GM18909 (cell line): ENCODE measurements at regions not wholly inside any gene's neighbourhood (a gene's known extent, or its start where the extent isn't known, plus 50 kb on each side); places are given as distances from the start of the nearest gene placed in this dataset.
A peak's percentile ranks its signal among the peaks of the same experiment; 100 is the strongest.
"Not testable (repeated sequence)": the region's sequence is repeated elsewhere in the genome, so short reads cannot be mapped to it uniquely, and the experiment has no call there.

Experiments
- ATAC-seq: cut with Tn5 transposase; IDR thresholded peaks from one replicate; pipeline ENCODE4 v1.9.1; 2021; ENCODE audit warnings: mild to moderate bottlenecking; ENCODE audit not compliant: unreplicated experiment, poor library complexity

DNA sequence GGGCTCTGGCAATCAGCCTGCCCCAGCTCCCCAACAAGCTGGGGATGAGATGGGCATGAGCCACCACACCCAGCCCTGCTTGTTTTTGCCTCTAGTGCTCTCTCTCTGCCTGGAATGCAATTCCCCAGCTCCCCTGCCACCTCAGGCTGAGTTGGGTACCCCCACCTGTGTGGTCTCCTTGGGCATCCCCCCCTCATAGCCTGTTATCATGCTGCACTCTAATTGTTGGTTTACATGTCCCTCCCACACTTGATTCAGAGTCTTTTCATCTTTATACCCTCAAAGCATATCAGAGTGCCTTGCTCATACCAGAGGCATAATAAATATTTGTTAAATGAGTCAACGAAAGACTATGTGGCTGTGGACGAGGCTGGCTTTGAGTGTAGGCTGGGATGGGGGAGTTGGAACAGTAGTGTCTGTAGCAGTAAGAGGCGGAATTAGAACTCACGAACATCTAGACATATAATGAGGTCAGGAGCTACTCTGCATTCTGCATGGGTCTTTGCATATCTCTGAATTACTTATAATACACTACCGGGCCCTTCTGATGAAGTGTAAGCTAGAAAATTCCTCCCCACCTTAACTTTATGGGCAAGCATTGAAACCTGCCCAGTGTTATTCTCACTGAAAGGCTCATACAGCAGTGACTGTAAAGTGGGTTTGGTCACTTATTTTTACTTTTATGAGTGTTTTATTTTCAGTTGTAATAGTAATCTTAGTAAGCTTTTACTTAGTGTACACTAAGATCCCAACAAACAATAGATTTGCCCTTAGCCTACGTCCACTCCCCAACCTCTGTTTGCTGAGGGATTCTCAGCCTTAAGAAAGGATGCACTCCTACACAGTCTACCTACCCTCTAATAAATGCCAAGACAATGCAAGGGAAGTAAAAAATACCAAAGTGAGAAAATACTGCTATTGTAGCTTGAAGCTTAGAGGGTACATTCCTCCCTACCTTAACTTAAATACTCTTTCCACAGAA lies 58.7 kb downstream of the EDN1 start:
- no peak for ATAC-seq

DNA sequence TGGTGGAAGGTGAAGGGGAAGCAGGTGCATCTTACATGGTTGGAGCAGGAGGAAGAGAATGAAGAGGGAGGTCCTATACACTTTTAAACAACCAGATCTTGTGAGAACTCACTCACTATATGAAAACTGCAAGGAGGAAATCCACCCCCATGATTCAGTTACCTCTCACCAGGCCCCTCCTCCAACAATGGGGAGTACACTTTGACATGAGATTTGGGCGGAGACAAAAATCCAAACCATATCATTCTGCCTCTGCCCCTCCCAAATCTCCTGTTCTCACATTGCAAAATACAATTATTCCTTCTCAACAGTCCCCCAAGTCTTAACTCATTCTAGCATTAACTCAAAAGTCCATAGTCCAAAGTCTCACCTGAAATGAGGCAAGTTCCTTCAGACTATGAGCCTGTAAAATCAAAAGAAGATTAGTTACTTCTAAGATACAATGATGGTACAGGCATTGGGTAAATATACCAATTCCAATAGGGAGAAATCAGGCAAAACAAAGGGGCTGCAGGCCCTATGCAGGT lies 60.5 kb downstream of the EDN1 start:
- ATAC-seq, result no peak

DNA sequence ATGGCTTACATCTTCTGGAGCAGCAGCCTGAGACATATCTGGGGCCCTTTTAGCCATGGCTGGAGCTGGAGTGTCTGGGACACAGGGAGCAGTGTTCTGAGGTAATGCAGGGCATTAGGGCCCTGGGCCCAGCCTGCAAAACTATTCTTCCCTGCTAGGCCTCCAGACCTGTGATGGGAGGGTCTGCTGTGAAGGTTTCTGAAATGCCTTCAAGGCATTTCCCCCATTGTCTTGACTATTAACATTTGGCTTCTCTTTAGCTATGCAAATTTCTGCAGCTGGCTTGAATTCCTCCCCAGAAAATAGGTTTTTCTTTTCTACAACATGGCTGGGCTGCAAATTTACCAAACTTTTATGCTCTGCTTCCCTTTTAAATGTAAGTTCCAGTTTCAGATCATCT lies 61.5 kb downstream of the EDN1 start:
- no peak for ATAC-seq

DNA sequence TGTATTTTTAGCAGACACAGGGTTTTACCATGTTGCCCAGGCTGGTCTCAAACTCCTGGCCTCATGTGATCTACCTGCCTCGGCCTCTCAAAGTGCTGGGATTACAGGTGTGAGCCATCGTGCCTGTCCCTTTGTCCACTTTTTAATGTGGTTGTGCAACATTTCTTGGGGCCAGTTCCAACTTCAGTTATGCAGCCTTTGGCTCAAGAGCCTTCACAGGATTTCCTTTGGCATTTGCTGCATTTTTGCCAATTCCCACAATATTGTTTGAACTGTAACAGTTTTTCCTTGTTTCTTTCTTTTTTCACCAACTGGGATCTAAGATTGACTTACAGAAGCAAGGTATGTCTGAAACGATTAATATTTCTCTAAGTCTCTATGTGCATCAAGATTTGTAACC lies 63.6 kb downstream of the EDN1 start:
- no peak for ATAC-seq

DNA sequence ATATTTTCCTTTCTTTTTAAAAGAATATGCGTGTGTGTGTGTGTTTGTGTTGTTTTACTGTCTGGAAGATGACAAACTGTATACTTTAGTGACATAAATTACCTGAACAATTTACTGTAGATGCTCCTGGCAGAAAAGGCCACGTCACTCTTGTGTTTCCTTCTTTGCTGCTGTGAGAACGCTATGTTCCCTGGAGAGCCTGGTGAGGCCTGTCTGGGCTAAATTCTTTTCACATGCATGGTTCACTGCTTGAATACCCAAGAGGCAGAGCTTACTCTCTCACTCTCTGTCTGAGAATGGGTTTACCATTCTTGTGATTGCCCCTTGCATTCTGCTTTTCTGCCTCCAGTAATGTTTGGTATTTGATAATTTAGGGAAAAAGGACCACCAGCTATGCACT lies 64.3 kb downstream of the EDN1 start:
- no peak for ATAC-seq

DNA sequence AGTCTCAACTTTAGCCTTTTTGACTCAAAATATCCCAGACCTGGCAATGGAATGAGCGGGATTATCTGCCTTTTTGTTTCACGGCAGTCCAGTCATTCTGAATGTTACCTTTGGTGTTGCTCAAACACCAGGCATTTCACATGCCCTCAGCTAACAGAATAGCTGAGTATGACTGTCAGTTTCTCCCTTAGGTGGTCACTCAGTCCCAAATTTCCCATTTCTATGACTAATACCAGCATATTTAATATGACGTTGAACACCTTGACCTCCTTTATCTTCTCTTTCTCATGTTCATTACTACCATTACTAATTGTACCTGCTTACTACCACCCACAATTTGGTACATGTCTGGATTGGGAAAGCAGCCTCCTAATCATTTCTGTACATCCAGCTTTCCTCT lies 65.2 kb downstream of the EDN1 start:
- ATAC-seq, result no peak

DNA sequence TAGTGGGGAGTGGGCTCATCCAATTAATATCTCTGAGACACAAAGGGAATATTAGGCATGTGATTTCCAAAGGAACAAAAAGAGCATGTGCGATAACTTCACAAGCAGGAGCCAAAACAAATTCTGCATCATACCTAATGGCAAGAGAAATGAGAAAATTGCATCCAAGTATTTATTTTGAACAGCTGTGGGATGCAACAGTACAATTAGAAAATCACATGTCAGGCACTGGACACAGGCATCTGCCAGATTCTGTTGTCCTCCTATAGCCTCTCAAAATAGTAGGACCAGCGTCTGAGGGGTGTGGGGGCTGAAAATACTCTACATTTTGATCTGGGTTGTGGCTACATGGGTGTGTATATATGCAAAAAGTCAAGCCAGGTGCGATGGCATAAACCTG lies 66.3 kb downstream of the EDN1 start:
- no peak for ATAC-seq

DNA sequence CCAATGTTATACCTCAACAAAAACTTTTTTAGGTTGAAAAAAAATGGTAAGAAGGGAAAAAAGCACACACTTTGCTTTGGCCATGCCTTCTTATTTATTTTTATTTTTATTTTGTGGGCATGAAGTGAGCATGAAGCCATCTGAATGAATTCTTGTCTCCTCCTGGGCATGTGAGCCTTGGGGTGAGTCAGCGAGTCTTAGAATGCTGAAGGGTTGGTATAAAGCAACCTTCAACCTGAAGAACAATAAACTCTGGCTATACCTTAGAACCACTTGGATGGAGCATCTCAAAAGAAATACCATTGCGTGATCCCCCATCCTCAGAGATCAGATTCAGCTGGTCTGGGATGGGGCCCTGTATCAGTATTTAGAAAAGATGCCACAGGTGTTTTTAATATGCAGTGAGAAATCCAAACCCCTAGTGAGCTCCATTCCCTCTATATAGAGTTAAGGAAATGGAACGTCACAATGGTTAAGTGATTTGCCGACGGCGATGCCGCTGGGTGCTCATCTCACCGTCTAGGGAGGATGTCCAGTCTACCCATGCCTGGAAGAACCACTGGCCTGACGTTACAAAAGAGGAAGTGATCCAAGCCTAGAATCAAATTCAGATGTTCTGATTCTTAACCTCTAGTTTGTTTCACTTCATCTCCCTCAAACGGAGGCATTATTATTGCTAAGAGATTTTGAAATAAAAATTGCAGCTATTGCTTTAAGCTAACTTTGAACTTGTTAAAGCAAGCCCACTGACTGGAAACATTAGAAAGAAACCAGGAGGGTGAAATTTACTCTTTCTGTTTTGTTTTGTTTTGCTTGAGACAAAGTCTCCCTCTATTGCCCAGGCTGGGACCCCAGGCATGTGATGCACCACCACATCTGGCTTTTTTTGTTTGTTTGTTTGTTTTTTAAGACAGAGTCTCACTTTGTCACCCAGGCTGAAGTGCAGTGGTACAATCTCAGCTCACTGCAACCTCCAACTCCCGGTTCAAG lies 67.1 kb downstream of the EDN1 start:
- ATAC-seq, result peak; percentile 79

DNA sequence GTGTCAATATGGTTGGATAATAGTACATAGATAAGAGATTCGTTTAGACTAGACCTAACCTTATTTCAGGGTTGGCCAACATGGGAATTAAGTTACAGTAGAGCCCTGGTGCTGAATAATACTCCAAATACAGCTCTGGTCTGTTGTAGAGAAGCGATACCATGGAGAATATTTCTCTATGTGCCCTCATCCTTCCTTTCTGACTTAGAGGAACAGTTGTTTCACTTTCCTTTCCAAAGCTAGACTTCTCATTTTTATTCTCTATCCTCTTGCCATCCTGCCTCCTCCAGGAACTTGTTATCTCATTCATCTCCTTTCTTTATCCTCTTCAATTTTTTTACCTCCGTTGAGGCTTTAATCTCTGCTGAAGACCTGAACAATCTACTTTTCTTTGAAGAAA lies 68.9 kb downstream of the EDN1 start:
- no peak for ATAC-seq

DNA sequence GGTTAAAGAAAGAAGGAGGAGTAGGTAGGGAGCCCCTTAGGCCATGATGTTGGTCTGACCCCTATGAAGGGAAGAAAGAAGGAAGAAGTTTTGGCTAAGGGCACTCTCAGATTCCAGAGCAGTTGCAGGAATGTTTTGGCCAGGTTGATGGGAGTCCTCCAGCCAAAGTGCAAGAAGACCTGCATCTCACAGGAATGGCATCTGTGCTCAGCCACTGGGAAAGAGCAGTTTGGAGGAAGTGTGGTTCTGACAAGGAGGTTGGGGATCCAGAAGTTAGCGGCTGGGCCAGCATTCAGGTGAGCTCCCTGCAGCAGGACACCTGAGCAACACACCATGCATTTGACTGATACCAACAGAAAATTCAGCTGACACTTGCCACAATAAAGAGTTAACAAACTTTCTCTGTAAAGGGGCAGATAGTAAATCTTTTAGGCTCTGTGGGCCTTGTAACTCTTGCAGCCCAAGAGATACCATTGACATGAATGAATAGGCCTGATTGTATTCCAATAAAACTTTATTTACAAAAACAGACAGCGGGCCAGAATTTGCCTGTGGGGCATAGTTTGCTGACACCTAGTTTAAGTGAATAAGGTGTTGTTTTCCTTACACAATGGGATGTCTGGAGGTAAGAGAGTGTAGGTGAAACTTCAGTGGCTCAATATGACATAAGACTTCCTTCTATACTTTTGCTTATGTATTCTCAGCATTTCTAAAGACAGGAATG lies 71.0 kb downstream of the EDN1 start:
- ATAC-seq, result no peak

DNA sequence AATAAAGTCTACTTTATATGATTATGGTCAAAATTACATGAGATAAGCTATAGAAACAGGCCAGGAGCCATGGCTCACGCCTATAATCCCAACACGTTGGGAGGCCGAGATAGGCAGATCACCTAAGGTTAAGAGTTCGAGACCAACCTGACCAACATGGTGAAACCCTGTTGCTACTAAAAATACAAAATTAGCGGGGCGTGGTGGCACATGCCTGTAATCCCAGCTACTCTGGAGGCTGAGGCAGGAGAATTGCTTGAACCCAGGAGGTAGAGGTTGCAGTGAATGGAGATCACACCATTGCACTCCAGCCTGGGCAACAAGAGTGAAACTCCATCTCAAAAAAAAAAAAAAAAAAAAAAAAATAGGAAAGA lies 73.1 kb downstream of the EDN1 start:
- ATAC-seq, result not testable (repeated sequence)

DNA sequence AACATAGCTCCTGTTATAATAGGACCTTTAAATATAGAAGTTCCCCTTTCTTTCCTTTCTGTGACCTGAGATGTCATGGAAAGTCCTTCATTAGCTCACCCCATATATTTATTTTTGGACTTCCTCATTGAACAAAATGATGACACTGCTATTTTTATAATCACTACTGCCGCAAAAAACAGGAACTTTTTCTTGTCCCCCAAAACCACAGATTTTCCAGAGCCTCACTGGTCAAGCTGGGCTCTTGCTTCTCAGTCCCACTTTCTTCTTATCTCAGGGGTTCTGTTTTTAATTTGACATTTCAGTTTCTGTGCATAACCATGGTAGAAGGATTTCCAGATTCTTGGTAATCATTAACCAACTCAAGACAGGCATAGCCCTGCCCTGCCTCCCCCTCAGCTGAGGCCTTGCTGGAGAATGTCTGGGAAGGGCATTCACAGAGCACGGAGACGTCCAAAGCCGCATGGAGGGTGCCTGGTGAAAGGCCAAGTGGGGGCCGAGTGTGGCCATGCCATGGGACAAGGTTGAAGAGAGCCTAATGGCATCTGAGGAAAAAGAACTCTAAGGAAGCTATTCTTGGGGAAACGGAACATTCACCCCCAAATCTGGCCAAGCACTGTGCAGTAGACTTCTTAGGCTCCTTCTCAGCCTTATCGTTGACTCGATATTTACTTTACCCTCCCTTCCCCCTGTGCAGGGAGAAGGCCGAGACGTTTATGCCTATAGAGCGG lies 73.7 kb downstream of the EDN1 start:
- peak; percentile 79 for ATAC-seq

DNA sequence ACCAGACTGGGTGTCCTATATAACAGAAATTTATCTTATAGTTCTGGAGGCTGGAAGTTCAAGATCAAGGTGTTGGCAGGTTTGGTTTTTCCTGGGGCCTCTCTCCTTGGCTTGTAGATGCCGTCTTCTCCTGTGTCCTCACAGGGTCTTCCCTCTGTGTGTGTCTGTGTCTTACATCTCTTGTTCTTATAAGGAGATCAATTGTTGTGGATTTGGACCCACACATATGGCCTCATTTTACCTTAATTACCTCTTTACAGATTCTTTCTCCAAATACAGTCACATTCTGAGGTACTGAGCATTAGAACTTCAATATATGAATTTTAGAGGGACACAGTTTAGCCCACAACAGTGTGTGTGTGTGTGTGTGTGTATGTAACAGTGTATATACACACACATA lies 74.5 kb downstream of the EDN1 start:
- ATAC-seq, result no peak

DNA sequence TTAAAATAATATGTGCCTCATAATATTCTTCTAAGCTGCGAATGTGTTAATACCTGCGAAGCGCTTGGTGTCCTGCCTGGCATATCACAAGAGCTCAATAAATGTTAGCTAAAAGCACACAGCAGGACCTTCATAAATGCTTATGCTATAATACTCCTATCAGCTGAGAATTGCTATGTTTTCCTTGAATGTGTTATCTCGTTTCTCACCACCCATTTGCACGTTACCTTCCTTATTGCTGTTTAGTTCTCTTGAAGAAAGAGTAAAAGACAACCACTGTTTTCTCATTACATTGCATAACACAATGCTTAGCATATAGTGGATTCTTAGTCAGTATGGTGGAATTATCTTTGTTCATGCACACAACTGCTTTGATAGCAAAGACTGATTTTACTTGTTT lies 76.6 kb downstream of the EDN1 start:
- no peak for ATAC-seq

DNA sequence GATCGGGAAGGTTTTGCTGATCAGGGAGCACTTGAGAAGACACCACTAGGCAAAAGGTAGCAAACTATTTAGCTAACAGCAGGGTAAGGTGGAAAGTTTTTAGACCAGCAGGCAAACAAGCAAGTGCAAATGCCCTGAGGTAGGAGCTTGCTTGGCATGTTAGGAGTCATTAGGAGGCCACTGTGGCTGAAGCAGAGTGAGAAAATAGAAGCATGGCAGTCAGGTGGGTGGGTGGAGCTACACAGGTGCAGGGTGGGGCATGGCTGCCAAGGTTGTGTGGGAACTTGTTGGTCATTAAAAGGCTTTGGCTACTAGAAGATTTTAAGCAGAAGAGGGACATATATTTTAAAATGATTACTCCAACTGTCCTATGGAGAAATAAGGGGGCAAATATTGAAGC lies 77.3 kb downstream of the EDN1 start:
- ATAC-seq, result no peak

DNA sequence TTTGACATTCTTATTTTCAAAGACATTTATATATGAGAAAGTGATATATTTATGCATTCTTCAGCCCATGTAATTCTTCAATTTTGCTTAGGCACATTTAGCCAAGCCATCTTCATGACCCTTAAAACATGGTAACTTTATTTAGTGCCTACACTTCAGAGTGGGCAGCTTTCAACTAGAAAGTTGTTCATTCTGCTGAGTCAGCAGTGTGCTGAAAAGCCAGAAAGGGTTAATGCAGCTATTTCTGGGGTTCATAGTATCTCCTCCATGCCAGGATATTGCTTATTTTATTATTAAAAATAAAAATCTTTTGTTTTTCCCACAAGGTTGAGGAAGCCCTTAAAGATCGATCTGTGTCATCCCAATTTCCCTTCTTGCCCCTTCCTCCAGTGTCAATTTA lies 79.2 kb downstream of the EDN1 start:
- ATAC-seq, result no peak

DNA sequence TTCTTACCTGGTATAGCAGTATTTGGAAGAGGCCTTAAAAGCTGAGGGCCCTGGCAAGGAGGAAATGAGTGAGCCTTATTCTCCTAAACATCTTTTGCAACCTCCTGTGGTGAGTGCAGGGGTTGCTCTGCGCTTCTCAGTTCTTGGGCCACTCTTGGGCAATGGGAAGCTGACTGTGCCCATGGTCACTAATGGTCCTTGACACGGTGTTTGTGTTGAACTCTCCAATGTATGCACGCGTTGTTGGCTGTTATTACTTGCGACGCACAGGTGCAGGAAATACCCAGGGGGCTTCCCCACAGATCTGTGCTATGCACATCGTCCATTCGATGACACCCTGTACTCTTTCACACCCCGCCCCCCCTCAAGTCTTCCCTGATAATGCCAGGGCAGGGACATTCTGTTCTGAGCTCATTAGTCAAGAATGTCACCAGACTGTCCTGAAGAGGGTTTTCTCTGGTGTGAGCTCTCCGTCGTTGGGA lies 79.7 kb downstream of the EDN1 start:
- peak; percentile 79 for ATAC-seq

DNA sequence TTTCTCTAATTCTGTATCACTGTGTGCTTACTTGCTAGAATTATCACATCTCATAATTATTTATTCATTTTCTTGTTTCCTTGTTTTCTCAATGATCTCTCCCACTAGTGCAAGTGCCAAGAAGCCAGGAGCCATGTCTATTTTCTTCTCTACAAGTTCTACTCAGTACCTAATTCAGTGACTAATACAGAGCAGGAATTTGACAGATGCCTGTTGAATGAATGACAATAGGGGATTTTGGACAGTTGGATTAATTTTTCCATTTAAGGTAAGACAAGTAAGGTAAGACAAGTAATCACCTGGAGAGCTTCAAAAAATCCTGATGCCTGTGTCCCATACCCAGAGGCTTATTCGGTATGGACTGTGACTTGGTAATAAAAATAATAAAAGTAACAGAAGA lies 81.0 kb downstream of the EDN1 start:
- ATAC-seq, result no peak

DNA sequence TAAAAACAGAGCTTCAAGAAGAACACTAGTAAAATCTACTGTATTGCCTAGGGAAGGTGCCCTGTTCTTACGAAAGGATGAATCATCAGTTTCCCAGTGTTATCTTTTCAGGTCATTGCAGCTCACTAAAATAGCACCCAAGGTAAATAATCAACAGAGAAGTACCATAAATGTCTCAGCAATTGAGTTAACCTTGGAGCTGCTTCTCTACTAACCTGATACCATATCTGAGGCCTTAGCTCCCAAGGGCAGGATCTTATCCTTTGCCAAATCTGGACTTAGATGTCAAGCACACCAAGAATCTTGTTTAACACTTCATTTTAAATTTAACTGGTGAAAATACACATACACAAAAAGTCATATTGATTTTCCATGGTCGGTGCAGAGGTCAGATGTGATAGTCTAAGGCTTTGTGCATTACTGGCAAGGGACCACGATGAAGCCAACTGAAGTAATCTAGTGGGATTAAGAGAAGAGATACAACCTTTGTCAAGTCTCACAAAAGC lies 81.5 kb downstream of the EDN1 start:
- ATAC-seq, result peak; percentile 56
